DMS114 treated with DMSO at 0.1 percent for 48 hours (cell line): ENCODE measurements at regions not wholly inside any gene's neighbourhood (a gene's known extent, or its start where the extent isn't known, plus 50 kb on each side); places are given as distances from the start of the nearest gene placed in this dataset.
"Not testable (repeated sequence)": the region's sequence is repeated elsewhere in the genome, so short reads cannot be mapped to it uniquely, and the experiment has no call there.

Source experiments
- DNase-seq: peaks from one replicate; lab custom pipeline; 2025; ENCODE audit not compliant: unreplicated experiment; lab: John Stamatoyannopoulos, UW

- DNase-seq: no peak
Measured at GRCh38 chr6:48449002-48449401, 338.0 kb upstream of the PTCHD4 start.

- no peak for DNase-seq
Measured at GRCh38 chr6:48447251-48447650, 336.3 kb upstream of the PTCHD4 start.

GRCh38 chr6:48429610-48430009 lies 318.6 kb upstream of the PTCHD4 start:
- DNase-seq: no peak

GRCh38 chr6:48429021-48429420 lies 318.0 kb upstream of the PTCHD4 start:
- no peak for DNase-seq

GRCh38 chr6:48426636-48427035 lies 315.6 kb upstream of the PTCHD4 start:
- no peak for DNase-seq

- DNase-seq: no peak
Measured at GRCh38 chr6:48423640-48424365, 312.8 kb upstream of the PTCHD4 start.

- no peak for DNase-seq
Measured at GRCh38 chr6:48419992-48420391, 309.0 kb upstream of the PTCHD4 start.

GRCh38 chr6:48417927-48418326 lies 306.9 kb upstream of the PTCHD4 start:
- DNase-seq: no peak

GRCh38 chr6:48412656-48413055 lies 301.7 kb upstream of the PTCHD4 start:
- no peak for DNase-seq

- DNase-seq: no peak
Measured at GRCh38 chr6:48404927-48405326, 293.9 kb upstream of the PTCHD4 start.

GRCh38 chr6:48403587-48403986 lies 292.6 kb upstream of the PTCHD4 start:
- no peak for DNase-seq

- no peak for DNase-seq
Measured at GRCh38 chr6:48401016-48401415, 290.0 kb upstream of the PTCHD4 start.

- no peak for DNase-seq
Measured at GRCh38 chr6:48397887-48398286, 286.9 kb upstream of the PTCHD4 start.

- no peak for DNase-seq
Measured at GRCh38 chr6:48389146-48390043, 278.4 kb upstream of the PTCHD4 start.

- no peak for DNase-seq
Measured at GRCh38 chr6:48388044-48388443, 277.0 kb upstream of the PTCHD4 start.

- DNase-seq: no peak
Measured at GRCh38 chr6:48378884-48379407, 267.9 kb upstream of the PTCHD4 start.

GRCh38 chr6:48377115-48377514 lies 266.1 kb upstream of the PTCHD4 start:
- DNase-seq: no peak

- not testable (repeated sequence) for DNase-seq
Measured at GRCh38 chr6:48371226-48371625, 260.2 kb upstream of the PTCHD4 start.

- DNase-seq: no peak
Measured at GRCh38 chr6:48369100-48369499, 258.1 kb upstream of the PTCHD4 start.

GRCh38 chr6:48325701-48326100 lies 214.7 kb upstream of the PTCHD4 start:
- no peak for DNase-seq

GRCh38 chr6:48318670-48319069 lies 207.7 kb upstream of the PTCHD4 start:
- no peak for DNase-seq

GRCh38 chr6:48315915-48316314 lies 204.9 kb upstream of the PTCHD4 start:
- no peak for DNase-seq
